ENCODE measurements at regions not wholly inside any gene's neighbourhood (a gene's known extent, or its start where the extent isn't known, plus 50 kb on each side); places are given as distances from the start of the nearest gene placed in this dataset.

- TF ChIP-seq E4F1 (CRISPR knock-in tag; IDR thresholded peaks at IDR 0.05; ENCODE audit: borderline replicate concordance), result no peak
- TF ChIP-seq BCL6 (CRISPR knock-in tag; IDR thresholded peaks at IDR 0.05), result no peak
Observed at GRCh38 chr2:129482626-129483025, 496.8 kb upstream of the RAB6C start (continued).

- no peak for DNase-seq (ENCODE audit: extremely low read depth in 1 of 4, low spot score in 3 of 4)
- H3K79me2 ChIP-seq (ENCODE audit: control insufficient read depth, insufficient read depth, low read length), result no peaks in the 10 kb centered on the region
- no peak overlapping the region for H2AFZ ChIP-seq (ENCODE audit: low read depth, low read length)
- no peak for FAIRE-seq
- no peaks in the 10 kb centered on the region for H3K4me1 ChIP-seq (replicated peaks in 1 of 2; ENCODE audit: control insufficient read depth in 2 of 2, insufficient read depth in 2 of 2, low read length in 2 of 2)
- no peak overlapping the region for H3K4me2 ChIP-seq (ENCODE audit: insufficient read depth, low read length)
- H3K4me3 ChIP-seq, result no peak overlapping the region
- BruUV-seq (replicated peaks), result no TSS peak
- ChIA-PET POLR2A (no interaction called here), CTCF (ENCODE audit: low intra/inter-chr PET ratio) (no interaction called here)
- intact Hi-C loops (cut with micrococcal nuclease), result no loop called here
- no peaks in the 10 kb centered on the region for H3K36me3 ChIP-seq (ENCODE audit: control insufficient read depth, insufficient read depth, low read length)
- H3K9ac ChIP-seq (ENCODE audit: insufficient read depth in 1 of 2, low read depth in 2 of 2, low read length in 2 of 2), result no peak overlapping the region
- no peak overlapping the region for H3K27ac ChIP-seq (ENCODE audit: extremely low read depth, low read depth, low read length)
- 2% methylated on average over 3 of the region's 4 CpGs for WGBS (ENCODE audit: insufficient coverage, low coverage, missing lambda C conversion rate)
- H3K9me3 ChIP-seq (replicated peaks; ENCODE audit: control insufficient read depth, insufficient read depth, low read depth, low read length), result no peaks in the 10 kb centered on the region
- H3K27me3 ChIP-seq (ENCODE audit: control insufficient read depth in 2 of 2, insufficient read depth in 2 of 2, low read length in 2 of 2), result peaks cover 0 to 5% of the 10 kb centered on the region in 2 experiments; a peak in 1 of 5 replicates
- no peak for ATAC-seq
- TF ChIP-seq TOE1 (IDR thresholded peaks at IDR 0.05; ENCODE audit: borderline replicate concordance) (no peak), TOE1 (CRISPR knock-in tag; IDR thresholded peaks at IDR 0.05; ENCODE audit: borderline replicate concordance, low read depth) (no peak), HNRNPK (IDR thresholded peaks at IDR 0.05; ENCODE audit: low read depth, low read length, poor library complexity, severe bottlenecking) (no peak)
- H4K20me1 ChIP-seq (replicated peaks; ENCODE audit: control insufficient read depth, insufficient read depth, low read length), result no peaks in the 10 kb centered on the region
- in situ Hi-C loops (cut with MboI), result no loop called here
- no peaks in the 10 kb centered on the region for H3K9me1 ChIP-seq (ENCODE audit: control insufficient read depth, insufficient read depth, low read length)
Observed at GRCh38 chr2:129483366-129483765, 496.1 kb upstream of the RAB6C start.
